Amniotic stem cell (primary cell): ENCODE measurements at regions not wholly inside any gene's neighbourhood (a gene's known extent, or its start where the extent isn't known, plus 50 kb on each side); places are given as distances from the start of the nearest gene placed in this dataset.
"Not testable (repeated sequence)": the region's sequence is repeated elsewhere in the genome, so short reads cannot be mapped to it uniquely, and the experiment has no call there.

Experiments used
- DNase-seq: peaks from one replicate; lab custom pipeline; 2025; lab: John Stamatoyannopoulos, UW

GRCh38 chr7:109467729-109468128, 898.1 kb downstream of the DNAJB9 start:
- not testable (repeated sequence) for DNase-seq

DNA sequence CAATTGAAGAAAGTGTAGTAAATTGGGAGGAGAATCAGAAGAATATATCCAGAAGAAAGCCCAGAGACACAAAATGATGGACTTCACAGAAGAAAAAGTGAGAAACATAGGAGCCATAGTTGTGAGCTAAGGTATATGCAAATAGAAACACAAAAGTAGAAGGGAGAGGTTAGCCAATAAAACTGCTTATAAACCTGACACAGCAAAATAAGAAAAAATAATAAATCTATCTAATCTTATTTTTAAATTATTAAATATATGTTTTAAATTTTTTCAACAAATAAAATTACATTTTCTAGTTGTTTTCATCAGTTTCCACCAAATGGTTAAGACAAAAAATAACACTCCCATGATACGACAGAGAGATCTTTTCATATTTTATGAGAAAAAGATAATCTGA, 903.5 kb downstream of the DNAJB9 start:
- DNase-seq = no peak

DNA sequence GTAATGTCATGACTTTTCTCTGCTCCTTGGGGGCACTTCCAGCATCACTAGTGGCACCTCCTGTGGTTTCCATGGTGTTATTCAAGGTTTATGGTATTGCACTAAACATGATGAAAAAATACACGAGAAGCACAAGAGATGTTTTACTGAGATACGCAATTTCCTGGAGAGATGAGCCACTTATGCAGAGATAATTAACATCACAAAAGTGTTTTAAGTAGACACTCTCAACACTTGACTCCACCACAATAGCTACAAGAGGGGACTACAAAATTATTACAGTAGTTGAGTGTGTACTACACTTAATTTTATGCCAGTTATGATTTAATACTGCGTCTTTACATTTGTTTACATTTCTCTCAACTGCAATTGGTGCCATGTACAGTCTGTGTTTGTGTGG, 906.7 kb downstream of the DNAJB9 start:
- no peak for DNase-seq

DNA sequence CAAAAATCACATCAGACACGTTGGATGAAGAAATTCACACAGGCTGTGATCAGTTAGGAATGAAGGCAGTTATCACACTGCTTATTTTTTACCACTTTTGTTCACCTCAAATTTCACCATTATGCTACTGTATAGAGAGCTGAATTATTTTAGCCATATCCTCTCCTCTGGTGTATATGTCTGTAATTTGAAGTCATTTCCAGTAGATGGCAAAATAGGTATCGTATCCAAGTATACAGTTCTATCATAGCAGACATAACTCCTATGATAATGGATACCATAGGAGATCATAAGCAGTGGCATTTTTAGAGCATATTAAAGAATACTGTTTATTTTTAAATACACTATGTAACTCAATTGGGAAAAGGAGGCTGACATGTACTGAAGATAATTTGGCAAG, 909.7 kb downstream of the DNAJB9 start:
- no peak for DNase-seq

DNA sequence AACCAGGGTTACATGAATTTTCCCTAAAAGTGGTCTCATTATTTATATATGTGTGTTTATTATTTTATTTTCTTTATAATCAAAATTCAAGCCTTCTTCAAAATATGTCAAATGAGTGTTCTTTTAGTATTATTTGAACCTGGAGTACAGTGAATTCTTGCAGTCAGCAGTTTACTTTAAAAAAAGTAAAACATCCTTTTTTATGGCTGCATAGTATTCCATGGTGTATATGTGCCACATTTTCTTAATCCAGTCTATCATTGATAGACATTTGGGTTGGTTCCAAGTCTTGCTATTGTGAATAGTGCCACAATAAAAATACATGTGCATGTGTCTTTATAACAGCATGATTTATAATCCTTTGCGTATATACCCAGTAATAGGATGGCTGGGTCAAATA, 920.9 kb downstream of the DNAJB9 start:
- not testable (repeated sequence) for DNase-seq

GRCh38 chr7:109497053-109497452, 927.4 kb downstream of the DNAJB9 start:
- DNase-seq = no peak

DNA sequence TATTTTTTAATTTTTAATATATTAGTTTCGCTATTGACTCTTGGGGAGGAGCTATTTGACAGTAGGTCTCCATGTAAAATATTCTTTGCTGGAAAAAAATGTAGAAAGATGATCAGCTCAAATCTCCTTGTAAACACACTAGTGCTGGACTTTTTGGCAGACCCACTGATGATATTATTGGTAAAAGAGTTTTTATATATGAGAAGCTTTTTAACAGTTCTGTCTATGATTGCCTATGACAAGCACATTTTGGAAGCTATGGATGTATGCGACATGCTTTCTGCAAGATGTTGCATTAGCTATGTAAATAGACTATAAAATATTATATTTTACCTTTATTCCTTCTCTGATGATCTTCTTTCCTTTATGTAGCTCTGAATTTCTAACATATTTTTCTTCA, 928.5 kb downstream of the DNAJB9 start:
- no peak for DNase-seq

DNA sequence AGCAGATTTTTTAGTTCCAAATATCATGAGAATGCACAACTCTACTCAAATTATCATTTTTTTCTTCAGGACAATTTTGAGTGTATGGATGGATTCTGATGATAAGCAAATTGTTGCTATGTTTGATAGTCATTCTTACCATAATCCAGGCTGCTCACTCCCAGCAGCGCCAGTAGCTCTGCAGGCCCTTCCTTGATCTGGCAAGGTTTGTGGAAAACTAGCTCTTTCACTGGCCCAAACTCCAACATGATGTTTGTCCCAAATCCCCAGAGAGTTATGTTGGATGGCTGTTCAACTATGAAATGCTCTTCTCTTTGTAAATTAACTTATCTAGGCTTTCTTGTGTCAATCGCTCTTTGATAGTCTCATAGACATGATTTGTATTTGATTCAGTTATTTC, 933.7 kb downstream of the DNAJB9 start:
- no peak for DNase-seq

DNA sequence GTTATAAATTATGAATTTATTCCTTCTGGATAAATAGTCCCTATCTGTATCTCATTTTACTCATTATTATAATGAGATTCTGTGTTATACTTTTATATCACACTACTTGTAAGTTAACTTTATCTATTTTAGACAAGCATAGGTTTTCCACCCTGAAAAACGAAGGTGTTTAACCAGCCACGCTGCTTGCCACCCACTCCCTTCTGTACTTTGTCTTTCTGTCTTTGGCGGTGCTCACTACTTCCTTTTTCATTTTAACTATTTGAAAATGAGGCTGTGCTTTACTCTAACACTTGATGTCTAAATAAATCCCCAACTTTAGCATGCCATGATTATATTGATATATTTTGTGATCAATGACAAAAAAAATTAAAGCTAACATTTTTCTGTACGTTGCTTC, 952.9 kb downstream of the DNAJB9 start:
- DNase-seq = no peak

DNA sequence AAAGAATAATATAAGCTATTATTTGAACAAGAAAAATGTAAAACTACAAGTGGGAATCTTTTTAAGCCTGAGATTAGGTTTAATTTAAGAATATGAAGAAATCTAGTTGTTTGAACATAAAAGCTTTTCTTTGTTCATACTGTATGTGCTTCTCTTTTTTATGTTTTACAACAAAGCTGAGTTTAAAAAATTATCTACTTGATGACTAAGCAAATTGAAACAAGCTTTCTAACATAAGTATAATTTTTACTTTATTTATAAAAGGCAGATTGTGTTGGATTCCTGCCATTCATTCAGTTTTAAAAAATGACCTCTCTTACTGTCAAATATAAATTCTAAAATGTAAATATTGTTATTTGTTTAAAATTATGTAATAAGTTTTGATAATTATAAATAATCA, 958.2 kb downstream of the DNAJB9 start:
- DNase-seq = no peak

DNA sequence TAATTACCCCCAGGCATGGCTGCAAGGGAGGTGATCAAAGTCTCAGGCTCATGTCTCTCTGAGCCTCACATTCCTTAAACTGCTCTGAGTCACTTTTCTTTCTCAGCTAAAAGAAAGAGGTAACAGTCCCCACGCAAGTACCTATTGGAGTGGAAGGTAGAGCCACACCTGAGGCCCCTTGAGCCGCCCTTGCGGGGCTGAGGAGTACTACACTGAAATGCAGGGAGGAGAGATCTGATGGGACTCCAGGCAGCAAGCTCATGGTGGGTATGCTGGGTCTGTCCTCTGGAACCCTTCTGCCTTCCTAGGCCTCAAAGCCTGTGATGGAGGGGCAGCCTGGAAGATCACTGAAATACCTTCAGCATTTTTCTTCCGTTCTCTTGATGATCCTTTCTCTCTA, 960.0 kb downstream of the DNAJB9 start:
- no peak for DNase-seq

GRCh38 chr7:109532262-109532992, 962.8 kb downstream of the DNAJB9 start:
- DNase-seq = no peak

DNA sequence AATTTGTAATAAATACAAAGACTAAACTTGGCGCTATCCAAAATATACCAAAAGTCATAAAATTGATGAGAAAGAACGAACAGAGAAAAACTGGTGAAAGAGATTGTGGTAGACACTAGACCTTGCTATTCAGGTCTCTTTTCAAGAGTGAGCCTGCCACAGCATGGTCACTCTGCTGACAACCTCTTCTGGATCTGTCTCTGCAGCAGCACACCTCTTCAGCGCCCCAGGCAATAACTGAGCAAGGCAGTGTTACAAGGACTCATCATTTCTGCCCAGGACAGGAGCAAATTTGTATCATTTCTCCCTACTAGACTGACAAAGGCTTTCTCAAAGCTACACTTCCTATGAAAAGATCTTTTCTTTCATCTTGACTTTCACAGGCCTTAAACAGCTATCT, 976.0 kb downstream of the DNAJB9 start:
- DNase-seq = no peak

- DNase-seq = no peak
Measured at GRCh38 chr7:109549471-109550193, 980.0 kb downstream of the DNAJB9 start.

DNA sequence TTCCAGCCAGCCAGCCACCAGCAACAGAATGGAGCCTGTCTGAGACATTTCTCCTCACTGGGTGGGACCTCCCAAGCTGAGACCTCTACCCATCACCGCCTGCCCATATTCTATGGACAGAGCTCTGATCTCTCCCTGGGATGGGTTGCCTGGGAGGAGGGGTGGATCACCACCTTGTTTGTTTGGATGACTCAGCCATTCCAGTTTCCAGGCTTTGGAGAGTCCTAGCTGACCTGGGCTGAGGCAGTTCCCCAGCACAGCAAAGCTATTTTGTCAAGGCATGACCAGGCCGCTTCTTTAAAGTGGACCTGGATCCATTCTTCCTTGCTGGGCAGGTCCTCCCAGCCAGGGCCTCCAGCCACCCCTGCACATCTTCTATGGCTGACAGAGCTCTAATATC, 982.3 kb downstream of the DNAJB9 start:
- DNase-seq = no peak

DNA sequence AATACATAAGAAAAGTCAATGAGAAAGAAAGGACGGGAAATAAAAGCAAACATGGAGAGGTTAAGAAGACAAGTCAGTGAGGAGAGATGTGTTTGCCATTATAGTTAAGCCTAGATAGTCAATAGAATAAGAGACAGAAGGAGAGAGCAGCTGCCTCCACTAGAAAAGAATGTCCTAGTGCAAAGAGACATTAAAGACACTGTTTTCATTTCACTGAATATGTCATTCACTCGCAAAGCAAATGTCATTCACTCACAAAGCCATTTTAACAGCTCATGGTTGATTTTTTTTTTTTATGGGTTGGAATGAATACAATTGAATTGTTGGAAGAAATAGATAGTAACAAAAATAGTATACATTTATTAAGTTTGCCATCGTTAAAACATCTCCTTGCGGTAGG, 1007.6 kb downstream of the DNAJB9 start:
- no peak for DNase-seq

- DNase-seq = no peak
Measured at GRCh38 chr7:109579901-109580300, 1010.2 kb downstream of the DNAJB9 start.

GRCh38 chr7:109582211-109582610, 1012.5 kb downstream of the DNAJB9 start:
- DNase-seq = no peak

- DNase-seq = not testable (repeated sequence)
Measured at GRCh38 chr7:109596948-109597347, 1027.3 kb downstream of the DNAJB9 start.

DNA sequence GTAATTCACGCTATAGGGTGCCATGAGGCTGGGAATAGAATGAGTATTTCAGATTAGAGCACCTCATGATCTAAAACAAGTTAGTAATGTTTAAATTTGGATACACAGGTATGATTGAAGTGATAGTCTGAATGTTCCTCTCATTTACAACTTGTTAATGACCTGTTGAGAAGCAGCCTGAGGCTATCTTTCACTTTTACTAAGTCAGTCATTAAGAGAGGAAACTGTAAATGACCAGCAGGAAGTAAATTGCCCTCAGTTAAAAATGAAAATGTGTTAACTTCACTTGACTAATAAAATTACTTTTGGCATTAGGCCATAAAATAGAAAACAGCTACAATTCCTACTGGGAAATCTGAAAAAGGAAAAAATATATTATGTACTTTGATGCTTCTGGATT, 1042.0 kb downstream of the DNAJB9 start:
- DNase-seq = no peak

- no peak for DNase-seq
Measured at GRCh38 chr7:109616551-109617069, 1046.9 kb downstream of the DNAJB9 start.

DNA sequence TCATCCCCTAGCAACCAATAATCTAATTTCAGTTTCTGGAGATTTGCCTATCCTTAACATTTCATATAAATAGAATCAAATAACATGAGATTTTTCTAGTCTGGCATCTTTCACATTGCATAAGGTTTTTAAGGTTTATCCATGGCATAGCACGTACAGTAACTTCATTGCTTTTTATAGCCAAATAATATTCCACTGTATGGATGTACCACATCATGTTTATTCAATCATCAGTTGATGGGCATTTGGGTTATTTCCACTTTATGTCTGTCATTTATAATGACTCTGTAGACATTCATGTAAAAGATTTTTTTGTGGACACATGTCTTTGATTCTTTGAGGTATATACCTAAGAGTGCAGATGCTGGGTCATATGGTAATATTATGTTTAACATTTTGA, 1052.6 kb downstream of the DNAJB9 start:
- DNase-seq = no peak

DNA sequence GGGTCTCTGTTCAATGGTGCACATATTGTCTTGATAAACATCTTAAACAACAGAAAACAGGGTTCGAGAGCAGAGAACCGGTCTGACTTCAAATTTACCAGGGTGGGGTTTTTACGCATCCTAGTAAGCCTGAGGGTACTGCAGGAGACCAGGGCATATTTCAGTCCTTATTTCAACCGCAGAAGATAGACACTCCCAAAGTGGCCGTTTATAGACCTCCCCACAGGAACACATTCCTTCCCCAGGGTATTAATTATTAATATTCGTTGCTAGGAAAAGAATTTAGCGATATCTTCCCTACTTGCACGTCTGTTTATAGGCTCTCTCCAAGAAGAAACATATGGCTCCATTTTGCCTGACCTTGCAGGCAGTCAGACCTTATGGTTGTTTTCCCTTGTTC, 1063.2 kb downstream of the DNAJB9 start:
- not testable (repeated sequence) for DNase-seq

DNA sequence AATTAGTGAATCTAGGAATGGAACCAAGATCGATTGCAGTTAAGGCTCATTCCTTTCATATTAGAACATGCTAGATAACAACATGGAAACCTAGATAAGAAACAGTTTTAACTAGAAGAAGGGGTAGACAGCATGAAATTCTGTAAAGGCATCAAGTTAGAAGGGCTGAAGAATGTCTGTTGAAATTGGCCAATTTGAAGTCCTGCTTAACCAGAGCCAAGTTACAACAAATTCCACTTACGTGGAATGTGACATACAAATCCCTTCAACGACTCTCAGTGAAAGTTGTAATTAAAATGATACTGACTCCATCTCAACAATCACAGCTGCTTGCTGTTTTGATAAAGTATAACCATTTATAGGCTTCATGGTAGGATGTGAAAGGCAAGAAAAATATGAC, 1065.7 kb downstream of the DNAJB9 start:
- DNase-seq = no peak
